ENCODE measurements at regions not wholly inside any gene's neighbourhood (a gene's known extent, or its start where the extent isn't known, plus 50 kb on each side); places are given as distances from the start of the nearest gene placed in this dataset.

- Histone ChIP-seq H3K23ac (ENCODE audit: low read length) (no peak overlapping the region), H3K4ac (ENCODE audit: low read depth, low read length) (no peak overlapping the region), H3K18ac (ENCODE audit: low read length) (no peak overlapping the region), H3K27ac (ENCODE audit: low read depth, low read length) (no peak overlapping the region), H3K56ac (ENCODE audit: low read length) (no peak overlapping the region), H2BK120ac (ENCODE audit: low read depth, low read length) (no peak overlapping the region), H4K5ac (ENCODE audit: low read length) (no peak overlapping the region), H3K4me1 (ENCODE audit: control insufficient read depth, low read depth, low read length) (no peaks in the 10 kb centered on the region), H2BK15ac (replicated peaks; ENCODE audit: low read depth) (no peak overlapping the region), H3K27me3 (ENCODE audit: insufficient read depth, low read length, poor library complexity) (no peaks in the 10 kb centered on the region), H2BK5ac (ENCODE audit: low read length) (no peak overlapping the region), H3K79me1 (ENCODE audit: low read length) (no peaks in the 10 kb centered on the region), H3K4me2 (ENCODE audit: low read length) (no peak overlapping the region), H3K36me3 (ENCODE audit: control insufficient read depth, insufficient read depth, low read length) (no peaks in the 10 kb centered on the region), H3K4me3 (ENCODE audit: low read length) (no peak overlapping the region), H3K9ac (ENCODE audit: low read length) (no peak overlapping the region), H3K79me2 (ENCODE audit: control insufficient read depth, insufficient read depth, low read length) (no peaks in the 10 kb centered on the region), H2AK5ac (ENCODE audit: low read length) (no peak overlapping the region), H4K8ac (ENCODE audit: low read depth, low read length) (no peak overlapping the region)
- DNase-seq: no peak
Observed at GRCh38 chr1:187504779-187505178, 676.0 kb downstream of the PLA2G4A start.

- H3K4me2 ChIP-seq (ENCODE audit: low read length): no peak overlapping the region
- H3K4ac ChIP-seq (ENCODE audit: low read depth, low read length): no peak overlapping the region
- no peaks in the 10 kb centered on the region for H3K27me3 ChIP-seq (ENCODE audit: insufficient read depth, low read length, poor library complexity)
- H3K79me2 ChIP-seq (ENCODE audit: control insufficient read depth, insufficient read depth, low read length): no peaks in the 10 kb centered on the region
- H2BK5ac ChIP-seq (ENCODE audit: low read length): no peak overlapping the region
- H3K36me3 ChIP-seq (ENCODE audit: control insufficient read depth, insufficient read depth, low read length): no peaks in the 10 kb centered on the region
- no peak overlapping the region for H3K4me3 ChIP-seq (ENCODE audit: low read length)
- no peak overlapping the region for H3K27ac ChIP-seq (ENCODE audit: low read depth, low read length)
- no peak overlapping the region for H3K18ac ChIP-seq (ENCODE audit: low read length)
- DNase-seq: no peak
- no peak overlapping the region for H4K5ac ChIP-seq (ENCODE audit: low read length)
- H3K4me1 ChIP-seq (ENCODE audit: control insufficient read depth, low read depth, low read length): no peaks in the 10 kb centered on the region
- no peak overlapping the region for H3K23ac ChIP-seq (ENCODE audit: low read length)
- H4K8ac ChIP-seq (ENCODE audit: low read depth, low read length): no peak overlapping the region
- no peaks in the 10 kb centered on the region for H3K79me1 ChIP-seq (ENCODE audit: low read length)
- no peak overlapping the region for H2AK5ac ChIP-seq (ENCODE audit: low read length)
- no peak overlapping the region for H2BK15ac ChIP-seq (replicated peaks; ENCODE audit: low read depth)
- H3K56ac ChIP-seq (ENCODE audit: low read length): no peak overlapping the region
- H3K9ac ChIP-seq (ENCODE audit: low read length): no peak overlapping the region
- no peak overlapping the region for H2BK120ac ChIP-seq (ENCODE audit: low read depth, low read length)
Observed at GRCh38 chr1:187509091-187509490, 680.3 kb downstream of the PLA2G4A start.

- no peak overlapping the region for H4K8ac ChIP-seq (ENCODE audit: low read depth, low read length)
- no peak overlapping the region for H3K9ac ChIP-seq (ENCODE audit: low read length)
- no peak overlapping the region for H2AK5ac ChIP-seq (ENCODE audit: low read length)
- H3K4me3 ChIP-seq (ENCODE audit: low read length): no peak overlapping the region
- H3K79me1 ChIP-seq (ENCODE audit: low read length): no peaks in the 10 kb centered on the region
- H3K4me2 ChIP-seq (ENCODE audit: low read length): no peak overlapping the region
- no peak overlapping the region for H3K56ac ChIP-seq (ENCODE audit: low read length)
- H3K4ac ChIP-seq (ENCODE audit: low read depth, low read length): no peak overlapping the region
- H4K5ac ChIP-seq (ENCODE audit: low read length): no peak overlapping the region
- no peak overlapping the region for H3K18ac ChIP-seq (ENCODE audit: low read length)
- H3K4me1 ChIP-seq (ENCODE audit: control insufficient read depth, low read depth, low read length): no peaks in the 10 kb centered on the region
- H2BK120ac ChIP-seq (ENCODE audit: low read depth, low read length): no peak overlapping the region
- no peaks in the 10 kb centered on the region for H3K27me3 ChIP-seq (ENCODE audit: insufficient read depth, low read length, poor library complexity)
- H3K27ac ChIP-seq (ENCODE audit: low read depth, low read length): no peak overlapping the region
- H2BK15ac ChIP-seq (replicated peaks; ENCODE audit: low read depth): no peak overlapping the region
- WGBS (ENCODE audit: extremely low coverage, insufficient coverage, low lambda C conversion rate): no CpG with 5 or more reads among the region's 5 CpGs
- DNase-seq: peak; percentile 25
- H3K36me3 ChIP-seq (ENCODE audit: control insufficient read depth, insufficient read depth, low read length): no peaks in the 10 kb centered on the region
- no peaks in the 10 kb centered on the region for H3K79me2 ChIP-seq (ENCODE audit: control insufficient read depth, insufficient read depth, low read length)
- no peak overlapping the region for H2BK5ac ChIP-seq (ENCODE audit: low read length)
- H3K23ac ChIP-seq (ENCODE audit: low read length): no peak overlapping the region
Observed at GRCh38 chr1:187513190-187513589, 684.4 kb downstream of the PLA2G4A start.

GRCh38 chr1:187514110-187514509 is 685.4 kb downstream of the PLA2G4A start:
- Histone ChIP-seq H2BK120ac (ENCODE audit: low read depth, low read length) (no peak overlapping the region), H3K4me2 (ENCODE audit: low read length) (no peak overlapping the region), H4K8ac (ENCODE audit: low read depth, low read length) (no peak overlapping the region), H4K5ac (ENCODE audit: low read length) (no peak overlapping the region), H3K18ac (ENCODE audit: low read length) (no peak overlapping the region), H3K27me3 (ENCODE audit: insufficient read depth, low read length, poor library complexity) (no peaks in the 10 kb centered on the region), H3K9ac (ENCODE audit: low read length) (no peak overlapping the region), H2BK15ac (replicated peaks; ENCODE audit: low read depth) (no peak overlapping the region), H3K4me3 (ENCODE audit: low read length) (no peak overlapping the region), H3K79me2 (ENCODE audit: control insufficient read depth, insufficient read depth, low read length) (no peaks in the 10 kb centered on the region), H3K4ac (ENCODE audit: low read depth, low read length) (no peak overlapping the region), H3K36me3 (ENCODE audit: control insufficient read depth, insufficient read depth, low read length) (no peaks in the 10 kb centered on the region), H3K4me1 (ENCODE audit: control insufficient read depth, low read depth, low read length) (no peaks in the 10 kb centered on the region), H3K79me1 (ENCODE audit: low read length) (no peaks in the 10 kb centered on the region), H3K56ac (ENCODE audit: low read length) (no peak overlapping the region), H3K27ac (ENCODE audit: low read depth, low read length) (no peak overlapping the region), H2BK5ac (ENCODE audit: low read length) (no peak overlapping the region), H3K23ac (ENCODE audit: low read length) (no peak overlapping the region), H2AK5ac (ENCODE audit: low read length) (no peak overlapping the region)
- no CpG with 5 or more reads among the region's 3 CpGs for WGBS (ENCODE audit: extremely low coverage, insufficient coverage, low lambda C conversion rate)
- no peak for DNase-seq

- Histone ChIP-seq H3K56ac (ENCODE audit: low read length) (no peak overlapping the region), H2AK5ac (ENCODE audit: low read length) (no peak overlapping the region)
- WGBS (ENCODE audit: extremely low coverage, insufficient coverage, low lambda C conversion rate): no CpG with 5 or more reads among the region's 1 CpG
Observed at GRCh38 chr1:187516874-187517273, 688.1 kb downstream of the PLA2G4A start.

GRCh38 chr1:187517546-187517945 is 688.8 kb downstream of the PLA2G4A start:
- no peak overlapping the region for H3K23ac ChIP-seq (ENCODE audit: low read length)
- no peak overlapping the region for H3K9ac ChIP-seq (ENCODE audit: low read length)
- H4K5ac ChIP-seq (ENCODE audit: low read length): no peak overlapping the region
- H3K56ac ChIP-seq (ENCODE audit: low read length): no peak overlapping the region
- no peaks in the 10 kb centered on the region for H3K79me1 ChIP-seq (ENCODE audit: low read length)
- H3K4ac ChIP-seq (ENCODE audit: low read depth, low read length): no peak overlapping the region
- H3K27me3 ChIP-seq (ENCODE audit: insufficient read depth, low read length, poor library complexity): no peaks in the 10 kb centered on the region
- DNase-seq: no peak
- H2AK5ac ChIP-seq (ENCODE audit: low read length): no peak overlapping the region
- no peak overlapping the region for H2BK120ac ChIP-seq (ENCODE audit: low read depth, low read length)
- H2BK15ac ChIP-seq (replicated peaks; ENCODE audit: low read depth): no peak overlapping the region
- H2BK5ac ChIP-seq (ENCODE audit: low read length): no peak overlapping the region
- H3K4me2 ChIP-seq (ENCODE audit: low read length): no peak overlapping the region
- H3K79me2 ChIP-seq (ENCODE audit: control insufficient read depth, insufficient read depth, low read length): no peaks in the 10 kb centered on the region
- no peak overlapping the region for H3K4me3 ChIP-seq (ENCODE audit: low read length)
- H4K8ac ChIP-seq (ENCODE audit: low read depth, low read length): no peak overlapping the region
- WGBS (ENCODE audit: extremely low coverage, insufficient coverage, low lambda C conversion rate): no CpG with 5 or more reads among the region's 1 CpG
- no peak overlapping the region for H3K18ac ChIP-seq (ENCODE audit: low read length)
- H3K36me3 ChIP-seq (ENCODE audit: control insufficient read depth, insufficient read depth, low read length): no peaks in the 10 kb centered on the region
- no peaks in the 10 kb centered on the region for H3K4me1 ChIP-seq (ENCODE audit: control insufficient read depth, low read depth, low read length)
- no peak overlapping the region for H3K27ac ChIP-seq (ENCODE audit: low read depth, low read length)

More at GRCh38 chr1:187516874-187517273, 688.1 kb downstream of the PLA2G4A start:
- H3K4me1 ChIP-seq (ENCODE audit: control insufficient read depth, low read depth, low read length): no peaks in the 10 kb centered on the region
- no peak overlapping the region for H3K23ac ChIP-seq (ENCODE audit: low read length)
- H3K18ac ChIP-seq (ENCODE audit: low read length): no peak overlapping the region
- H3K79me2 ChIP-seq (ENCODE audit: control insufficient read depth, insufficient read depth, low read length): no peaks in the 10 kb centered on the region
- no peak overlapping the region for H3K9ac ChIP-seq (ENCODE audit: low read length)
- H3K4me2 ChIP-seq (ENCODE audit: low read length): no peak overlapping the region
- no peak overlapping the region for H4K5ac ChIP-seq (ENCODE audit: low read length)
- H3K27ac ChIP-seq (ENCODE audit: low read depth, low read length): no peak overlapping the region
- H3K4ac ChIP-seq (ENCODE audit: low read depth, low read length): no peak overlapping the region
- no peak for DNase-seq
- no peaks in the 10 kb centered on the region for H3K27me3 ChIP-seq (ENCODE audit: insufficient read depth, low read length, poor library complexity)
- H3K36me3 ChIP-seq (ENCODE audit: control insufficient read depth, insufficient read depth, low read length): no peaks in the 10 kb centered on the region
- H3K79me1 ChIP-seq (ENCODE audit: low read length): no peaks in the 10 kb centered on the region
- H4K8ac ChIP-seq (ENCODE audit: low read depth, low read length): no peak overlapping the region
- H2BK120ac ChIP-seq (ENCODE audit: low read depth, low read length): no peak overlapping the region
- H2BK15ac ChIP-seq (replicated peaks; ENCODE audit: low read depth): no peak overlapping the region
- no peak overlapping the region for H3K4me3 ChIP-seq (ENCODE audit: low read length)
- H2BK5ac ChIP-seq (ENCODE audit: low read length): no peak overlapping the region
